SU-DHL-6 (cell line): ENCODE measurements at regions not wholly inside any gene's neighbourhood (a gene's known extent, or its start where the extent isn't known, plus 50 kb on each side); places are given as distances from the start of the nearest gene placed in this dataset.

Source experiments
- H2AFZ ChIP-seq: fragments of 200-600 bp; sonication (generic); 2 replicates; pipeline ENCODE4 v1.6.1; 2014; ENCODE audit warnings: low read depth, mild to moderate bottlenecking, moderate library complexity, mixed read lengths, antibody characterized with exemption, low read length; ENCODE audit not compliant: severe bottlenecking
- H3F3A ChIP-seq: fragments of 200-600 bp; shearing (Covaris generic); 2 replicates; pipeline ENCODE4 v1.6.0; 2016; ENCODE audit warnings: antibody characterized with exemption, mild to moderate bottlenecking; ENCODE audit not compliant: insufficient read depth
- H3K27ac ChIP-seq: fragments of 200-600 bp; sonication (generic); 2 replicates; pipeline ENCODE4 v1.5.1; 2016; ENCODE audit warnings: low read depth, mild to moderate bottlenecking, low read length, moderate library complexity, mixed read lengths
- H3K27me3 ChIP-seq: fragments of 200-600 bp; sonication (generic), shearing (Covaris generic); 2 replicates; pipeline ENCODE4 v1.6.0; 2014; ENCODE audit warnings: mild to moderate bottlenecking, low read length
- H3K36me3 ChIP-seq: fragments of 200-600 bp; sonication (generic); 2 replicates; pipeline ENCODE4 v1.6.1; 2014; ENCODE audit warnings: mild to moderate bottlenecking, low read length, mixed read lengths
- H3K4me2 ChIP-seq: fragments of 300-600, 200-600 bp; shearing (Covaris generic), sonication (generic); 2 replicates; pipeline ENCODE4 v1.6.0; 2014; ENCODE audit warnings: low read length, low read depth, mild to moderate bottlenecking; ENCODE audit not compliant: poor library complexity, severe bottlenecking
- H3K4me3 ChIP-seq: fragments of 200-600 bp; sonication (generic); 2 replicates; pipeline ENCODE4 v1.5.1; 2014; ENCODE audit warnings: antibody characterized with exemption, low read length, mild to moderate bottlenecking, mixed read lengths; ENCODE audit not compliant: insufficient read depth, poor library complexity, severe bottlenecking
- H3K79me2 ChIP-seq: fragments of 200-600 bp; sonication (generic); 2 replicates; pipeline ENCODE4 v1.6.1; 2014; ENCODE audit warnings: mild to moderate bottlenecking, low read length, moderate library complexity; ENCODE audit not compliant: insufficient read depth
- H3K9ac ChIP-seq: fragments of 200-600 bp; sonication (generic); 2 replicates; pipeline ENCODE4 v1.7.0; 2014; ENCODE audit warnings: mild to moderate bottlenecking, low read length
- H3K9me2 ChIP-seq: fragments of 200-600 bp; sonication (generic); replicated peaks from 2 replicates; pipeline ENCODE4 v1.6.1; 2014; ENCODE audit warnings: low read length; ENCODE audit not compliant: insufficient read depth
- H3K9me3 ChIP-seq: fragments of 200-600 bp; sonication (generic); 2 replicates; pipeline ENCODE4 v1.6.1; 2014; ENCODE audit warnings: low read length, mixed read lengths; ENCODE audit not compliant: insufficient read depth
- H4K20me1 ChIP-seq: fragments of 200-600 bp; sonication (generic); 2 replicates; pipeline ENCODE4 v1.6.1; 2014; ENCODE audit warnings: low read depth, mild to moderate bottlenecking, antibody characterized with exemption, low read length, moderate library complexity, mixed read lengths
- CTCF ChIP-seq: fragments of 200-600 bp; sonication (generic); IDR thresholded peaks from one replicate; pipeline ENCODE4 v1.5.1; 2017; ENCODE audit warnings: antibody characterized with exemption, mild to moderate bottlenecking, low read length, moderate library complexity; ENCODE audit not compliant: insufficient read depth, poor library complexity, severe bottlenecking
- EZH2phosphoT487 ChIP-seq: fragments of 200-600 bp; sonication (generic), shearing (Covaris generic); conservative IDR thresholded peaks from 2 replicates; pipeline ENCODE4 v1.6.1; 2018; ENCODE audit warnings: mild to moderate bottlenecking, antibody characterized with exemption, low read length, moderate library complexity, mixed read lengths

- no peaks in the 10 kb centered on the region for H4K20me1 ChIP-seq
- no peaks in the 10 kb centered on the region for H3F3A ChIP-seq
- H3K9me3 ChIP-seq: no peaks in the 10 kb centered on the region
- H3K27ac ChIP-seq: no peak overlapping the region
- H3K4me3 ChIP-seq: no peak overlapping the region
- H3K27me3 ChIP-seq: no peaks in the 10 kb centered on the region
- H3K4me2 ChIP-seq: no peak overlapping the region
- no peak overlapping the region for H3K9ac ChIP-seq
- H3K36me3 ChIP-seq: no peaks in the 10 kb centered on the region
- H3K9me2 ChIP-seq: no peaks in the 10 kb centered on the region
- H2AFZ ChIP-seq: no peak overlapping the region
- no peak for TF ChIP-seq CTCF
- no peak for TF ChIP-seq EZH2phosphoT487
- no peaks in the 10 kb centered on the region for H3K79me2 ChIP-seq
These were observed 132.0 kb downstream of the TMEM18 start for GRCh38 chr2:545228-545627.

- Histone ChIP-seq H2AFZ (no peak overlapping the region), H3K36me3 (no peaks in the 10 kb centered on the region), H4K20me1 (no peaks in the 10 kb centered on the region), H3K9me2 (no peaks in the 10 kb centered on the region), H3K4me3 (no peak overlapping the region), H3K9ac (no peak overlapping the region), H3K4me2 (no peak overlapping the region), H3K9me3 (peaks cover 5% of the 10 kb centered on the region; the same call in 1 of the 2 replicates), H3K27ac (no peak overlapping the region), H3F3A (no peaks in the 10 kb centered on the region), H3K27me3 (no peaks in the 10 kb centered on the region), H3K79me2 (no peaks in the 10 kb centered on the region)
- TF ChIP-seq EZH2phosphoT487: no peak
These were observed 138.6 kb downstream of the TMEM18 start for GRCh38 chr2:538646-539045.

- Histone ChIP-seq H3K4me3 (no peak overlapping the region), H4K20me1 (no peaks in the 10 kb centered on the region), H3F3A (no peaks in the 10 kb centered on the region), H3K27ac (no peak overlapping the region), H3K36me3 (no peaks in the 10 kb centered on the region), H2AFZ (no peak overlapping the region), H3K79me2 (no peaks in the 10 kb centered on the region), H3K9me3 (peaks cover 5% of the 10 kb centered on the region; the same call in 1 of the 2 replicates), H3K9ac (no peak overlapping the region), H3K4me2 (no peak overlapping the region), H3K9me2 (no peaks in the 10 kb centered on the region), H3K27me3 (no peaks in the 10 kb centered on the region)
- TF ChIP-seq CTCF (no peak), EZH2phosphoT487 (no peak)
These were observed 142.0 kb downstream of the TMEM18 start for GRCh38 chr2:535222-535621.

GRCh38 chr2:529852-530251, 147.4 kb downstream of the TMEM18 start:
- TF ChIP-seq EZH2phosphoT487 (no peak), CTCF (no peak)
- Histone ChIP-seq H3F3A (no peaks in the 10 kb centered on the region), H3K36me3 (no peaks in the 10 kb centered on the region), H3K9me3 (no peaks in the 10 kb centered on the region), H3K27ac (no peak overlapping the region), H3K9me2 (no peaks in the 10 kb centered on the region), H2AFZ (no peak overlapping the region), H3K79me2 (no peaks in the 10 kb centered on the region), H3K4me3 (no peak overlapping the region), H3K9ac (no peak overlapping the region), H3K4me2 (no peak overlapping the region), H3K27me3 (no peaks in the 10 kb centered on the region), H4K20me1 (no peaks in the 10 kb centered on the region)
